ENCODE measurements at regions not wholly inside any gene's neighbourhood (a gene's known extent, or its start where the extent isn't known, plus 50 kb on each side); places are given as distances from the start of the nearest gene placed in this dataset.

DNA sequence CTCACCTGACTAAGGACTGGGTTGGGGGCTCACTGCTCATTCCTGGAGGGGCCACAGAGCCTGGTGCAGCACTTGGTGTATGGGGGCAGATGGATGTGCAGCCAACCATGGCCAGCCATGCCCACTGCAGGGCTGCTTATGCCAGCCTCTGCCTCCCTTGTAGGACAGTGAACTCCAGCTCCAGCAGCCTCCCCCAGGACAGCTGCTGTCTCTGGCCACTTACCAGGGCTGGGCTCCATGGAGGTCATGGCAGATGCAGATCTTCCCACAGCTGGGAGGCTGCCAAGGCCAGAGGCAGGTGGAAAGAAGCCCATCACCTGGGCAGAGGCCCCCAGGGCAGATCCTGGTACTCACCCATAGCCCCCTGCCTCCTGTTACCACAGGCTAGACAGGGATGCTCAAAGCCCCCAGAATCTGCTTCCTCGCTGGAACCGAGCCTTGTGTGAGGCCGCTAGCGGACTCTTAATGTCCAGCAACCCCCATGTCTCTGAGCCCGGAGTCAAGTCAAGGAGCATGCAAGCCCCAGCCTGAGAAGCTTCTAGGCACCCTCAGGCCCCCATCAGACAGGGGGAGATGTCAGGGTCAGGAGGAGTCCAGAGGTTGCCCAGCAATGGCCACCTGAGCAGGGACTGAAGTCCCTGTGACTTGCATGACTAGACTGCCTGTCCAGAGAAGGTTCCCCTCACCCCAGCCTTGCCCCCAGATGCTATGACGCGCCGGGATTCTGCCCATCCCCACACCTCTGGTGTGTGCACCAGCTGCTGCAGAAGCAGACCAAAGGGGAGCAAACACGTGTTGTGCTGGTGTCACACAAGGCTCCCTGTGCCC, 123.6 kb downstream of the TWIST2 start:
- no peak for TF ChIP-seq ZNF549 (CRISPR knock-in tag; IDR thresholded peaks at IDR 0.05)
- TF ChIP-seq, protein P1, sequence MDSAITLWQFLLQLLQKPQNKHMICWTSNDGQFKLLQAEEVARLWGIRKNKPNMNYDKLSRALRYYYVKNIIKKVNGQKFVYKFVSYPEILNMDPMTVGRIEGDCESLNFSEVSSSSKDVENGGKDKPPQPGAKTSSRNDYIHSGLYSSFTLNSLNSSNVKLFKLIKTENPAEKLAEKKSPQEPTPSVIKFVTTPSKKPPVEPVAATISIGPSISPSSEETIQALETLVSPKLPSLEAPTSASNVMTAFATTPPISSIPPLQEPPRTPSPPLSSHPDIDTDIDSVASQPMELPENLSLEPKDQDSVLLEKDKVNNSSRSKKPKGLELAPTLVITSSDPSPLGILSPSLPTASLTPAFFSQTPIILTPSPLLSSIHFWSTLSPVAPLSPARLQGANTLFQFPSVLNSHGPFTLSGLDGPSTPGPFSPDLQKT (CRISPR knock-in tag; IDR thresholded peaks at IDR 0.05; ENCODE audit: borderline replicate concordance): no peak
- TF ChIP-seq, protein P2, sequence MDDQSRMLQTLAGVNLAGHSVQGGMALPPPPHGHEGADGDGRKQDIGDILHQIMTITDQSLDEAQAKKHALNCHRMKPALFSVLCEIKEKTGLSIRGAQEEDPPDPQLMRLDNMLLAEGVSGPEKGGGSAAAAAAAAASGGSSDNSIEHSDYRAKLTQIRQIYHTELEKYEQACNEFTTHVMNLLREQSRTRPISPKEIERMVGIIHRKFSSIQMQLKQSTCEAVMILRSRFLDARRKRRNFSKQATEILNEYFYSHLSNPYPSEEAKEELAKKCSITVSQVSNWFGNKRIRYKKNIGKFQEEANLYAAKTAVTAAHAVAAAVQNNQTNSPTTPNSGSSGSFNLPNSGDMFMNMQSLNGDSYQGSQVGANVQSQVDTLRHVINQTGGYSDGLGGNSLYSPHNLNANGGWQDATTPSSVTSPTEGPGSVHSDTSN (CRISPR knock-in tag; IDR thresholded peaks at IDR 0.05; ENCODE audit: borderline replicate concordance): no peak
- TF ChIP-seq, protein P3, sequence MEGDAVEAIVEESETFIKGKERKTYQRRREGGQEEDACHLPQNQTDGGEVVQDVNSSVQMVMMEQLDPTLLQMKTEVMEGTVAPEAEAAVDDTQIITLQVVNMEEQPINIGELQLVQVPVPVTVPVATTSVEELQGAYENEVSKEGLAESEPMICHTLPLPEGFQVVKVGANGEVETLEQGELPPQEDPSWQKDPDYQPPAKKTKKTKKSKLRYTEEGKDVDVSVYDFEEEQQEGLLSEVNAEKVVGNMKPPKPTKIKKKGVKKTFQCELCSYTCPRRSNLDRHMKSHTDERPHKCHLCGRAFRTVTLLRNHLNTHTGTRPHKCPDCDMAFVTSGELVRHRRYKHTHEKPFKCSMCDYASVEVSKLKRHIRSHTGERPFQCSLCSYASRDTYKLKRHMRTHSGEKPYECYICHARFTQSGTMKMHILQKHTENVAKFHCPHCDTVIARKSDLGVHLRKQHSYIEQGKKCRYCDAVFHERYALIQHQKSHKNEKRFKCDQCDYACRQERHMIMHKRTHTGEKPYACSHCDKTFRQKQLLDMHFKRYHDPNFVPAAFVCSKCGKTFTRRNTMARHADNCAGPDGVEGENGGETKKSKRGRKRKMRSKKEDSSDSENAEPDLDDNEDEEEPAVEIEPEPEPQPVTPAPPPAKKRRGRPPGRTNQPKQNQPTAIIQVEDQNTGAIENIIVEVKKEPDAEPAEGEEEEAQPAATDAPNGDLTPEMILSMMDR (CRISPR knock-in tag; IDR thresholded peaks at IDR 0.05): no peak
- no peak for TF ChIP-seq DR1 (CRISPR knock-in tag; IDR thresholded peaks at IDR 0.05)
- TF ChIP-seq JUNB (CRISPR knock-in tag; IDR thresholded peaks at IDR 0.05; ENCODE audit: borderline replicate concordance): no peak
- no peak for TF ChIP-seq ZNF331 (CRISPR knock-in tag; IDR thresholded peaks at IDR 0.05)
